ENCODE measurements at regions not wholly inside any gene's neighbourhood (a gene's known extent, or its start where the extent isn't known, plus 50 kb on each side); places are given as distances from the start of the nearest gene placed in this dataset.

DNA sequence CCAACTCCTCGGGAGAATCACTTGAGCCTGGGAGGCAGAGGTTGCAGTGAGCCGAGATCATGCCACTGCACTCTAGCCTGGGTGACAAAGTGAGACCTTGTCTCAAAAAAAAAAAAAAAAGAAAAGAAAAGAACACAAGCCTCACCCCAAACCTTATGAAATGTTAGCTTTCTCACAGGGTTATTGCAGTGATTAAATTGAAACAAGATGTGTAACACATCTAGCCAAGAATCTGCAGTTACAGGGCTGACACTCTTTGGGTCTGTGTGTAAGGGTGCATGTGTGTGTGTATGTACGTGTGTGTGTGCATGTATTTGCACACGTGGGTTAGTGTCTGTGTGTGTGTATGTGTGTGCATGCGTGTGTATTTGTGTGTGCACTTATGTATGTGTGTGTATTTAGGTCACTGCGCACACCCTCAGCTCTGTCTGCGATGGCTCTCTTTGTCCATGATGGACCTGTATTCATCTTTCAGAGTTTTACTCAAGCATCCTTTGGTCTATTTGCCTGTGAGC, 336.3 kb downstream of the UQCRFS1 start:
- TF ChIP-seq EZH2 (IDR thresholded peaks at IDR 0.05; ENCODE audit: borderline replicate concordance, low read depth, low read length, poor library complexity, severe bottlenecking) = no peak
- TF ChIP-seq, protein P1, sequence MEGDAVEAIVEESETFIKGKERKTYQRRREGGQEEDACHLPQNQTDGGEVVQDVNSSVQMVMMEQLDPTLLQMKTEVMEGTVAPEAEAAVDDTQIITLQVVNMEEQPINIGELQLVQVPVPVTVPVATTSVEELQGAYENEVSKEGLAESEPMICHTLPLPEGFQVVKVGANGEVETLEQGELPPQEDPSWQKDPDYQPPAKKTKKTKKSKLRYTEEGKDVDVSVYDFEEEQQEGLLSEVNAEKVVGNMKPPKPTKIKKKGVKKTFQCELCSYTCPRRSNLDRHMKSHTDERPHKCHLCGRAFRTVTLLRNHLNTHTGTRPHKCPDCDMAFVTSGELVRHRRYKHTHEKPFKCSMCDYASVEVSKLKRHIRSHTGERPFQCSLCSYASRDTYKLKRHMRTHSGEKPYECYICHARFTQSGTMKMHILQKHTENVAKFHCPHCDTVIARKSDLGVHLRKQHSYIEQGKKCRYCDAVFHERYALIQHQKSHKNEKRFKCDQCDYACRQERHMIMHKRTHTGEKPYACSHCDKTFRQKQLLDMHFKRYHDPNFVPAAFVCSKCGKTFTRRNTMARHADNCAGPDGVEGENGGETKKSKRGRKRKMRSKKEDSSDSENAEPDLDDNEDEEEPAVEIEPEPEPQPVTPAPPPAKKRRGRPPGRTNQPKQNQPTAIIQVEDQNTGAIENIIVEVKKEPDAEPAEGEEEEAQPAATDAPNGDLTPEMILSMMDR (conservative IDR thresholded peaks at IDR 0.05; ENCODE audit: low read depth, low read length) = no peak
